ENCODE measurements at regions not wholly inside any gene's neighbourhood (a gene's known extent, or its start where the extent isn't known, plus 50 kb on each side); places are given as distances from the start of the nearest gene placed in this dataset.

DNA sequence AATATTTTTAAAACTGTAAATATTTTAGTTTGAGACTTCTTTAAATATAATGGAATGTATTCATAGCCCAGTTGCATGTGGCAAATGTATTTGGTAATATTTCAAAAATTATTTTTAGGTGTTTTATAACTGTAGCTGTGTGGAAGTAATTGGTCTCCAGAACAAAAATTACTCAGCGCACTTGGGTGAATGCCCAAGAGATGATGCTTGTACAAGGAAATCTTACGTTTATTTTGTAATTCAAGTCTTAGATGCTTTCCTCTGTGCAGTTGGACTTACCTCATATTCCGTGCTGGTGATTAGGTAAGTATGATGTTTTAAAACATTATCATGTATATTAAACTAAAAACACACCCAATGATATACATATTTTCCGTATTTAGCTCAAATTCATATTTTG is 76.7 kb upstream of the SLCO1B1 start:
- no peak overlapping the region for H2BK5ac ChIP-seq (ENCODE audit: insufficient read length, low read length)
- no peak overlapping the region for H3K14ac ChIP-seq (ENCODE audit: insufficient read depth, low read length)
- H3K79me1 ChIP-seq (ENCODE audit: insufficient read depth, low read depth, low read length, poor library complexity, severe bottlenecking), result no peaks in the 10 kb centered on the region
- H2BK120ac ChIP-seq (ENCODE audit: low read depth, low read length, poor library complexity, severe bottlenecking), result no peak overlapping the region
- TF ChIP-seq, protein P1, sequence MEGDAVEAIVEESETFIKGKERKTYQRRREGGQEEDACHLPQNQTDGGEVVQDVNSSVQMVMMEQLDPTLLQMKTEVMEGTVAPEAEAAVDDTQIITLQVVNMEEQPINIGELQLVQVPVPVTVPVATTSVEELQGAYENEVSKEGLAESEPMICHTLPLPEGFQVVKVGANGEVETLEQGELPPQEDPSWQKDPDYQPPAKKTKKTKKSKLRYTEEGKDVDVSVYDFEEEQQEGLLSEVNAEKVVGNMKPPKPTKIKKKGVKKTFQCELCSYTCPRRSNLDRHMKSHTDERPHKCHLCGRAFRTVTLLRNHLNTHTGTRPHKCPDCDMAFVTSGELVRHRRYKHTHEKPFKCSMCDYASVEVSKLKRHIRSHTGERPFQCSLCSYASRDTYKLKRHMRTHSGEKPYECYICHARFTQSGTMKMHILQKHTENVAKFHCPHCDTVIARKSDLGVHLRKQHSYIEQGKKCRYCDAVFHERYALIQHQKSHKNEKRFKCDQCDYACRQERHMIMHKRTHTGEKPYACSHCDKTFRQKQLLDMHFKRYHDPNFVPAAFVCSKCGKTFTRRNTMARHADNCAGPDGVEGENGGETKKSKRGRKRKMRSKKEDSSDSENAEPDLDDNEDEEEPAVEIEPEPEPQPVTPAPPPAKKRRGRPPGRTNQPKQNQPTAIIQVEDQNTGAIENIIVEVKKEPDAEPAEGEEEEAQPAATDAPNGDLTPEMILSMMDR (conservative IDR thresholded peaks at IDR 0.05), result no peak
- H3K4me2 ChIP-seq (ENCODE audit: insufficient read depth, insufficient read length, low read length), result no peak overlapping the region
- Mint-ChIP-seq H3K4me3 (no peak overlapping the region), H3K9me3 (no peaks in the 10 kb centered on the region), H3K36me3 (ENCODE audit: insufficient read depth in 1 of 3, low read depth in 3 of 3) (no peaks in the 10 kb centered on the region), H3K27ac (no peak overlapping the region), H3K27me3 (ENCODE audit: low read depth) (no peaks in the 10 kb centered on the region), H3K4me1 (no peaks in the 10 kb centered on the region)
- no peak overlapping the region for H2BK12ac ChIP-seq (ENCODE audit: insufficient read length, low read depth, low read length)
- H3K9me3 ChIP-seq (ENCODE audit: control insufficient read depth, low read depth, low read length), result no peaks in the 10 kb centered on the region
- H2BK20ac ChIP-seq (ENCODE audit: low read depth, low read length, poor library complexity, severe bottlenecking), result no peak overlapping the region
- H3K79me2 ChIP-seq (ENCODE audit: insufficient read depth, low read length), result no peaks in the 10 kb centered on the region
- H3T11ph ChIP-seq (ENCODE audit: low read length), result no peak overlapping the region
- no peaks in the 10 kb centered on the region for H4K20me1 ChIP-seq (ENCODE audit: control insufficient read depth, insufficient read depth, insufficient read length)
- DNase-seq, result no peak
- H3K9ac ChIP-seq (ENCODE audit: extremely low read depth, insufficient read length, low read length), result no peak overlapping the region
- H3K4me1 ChIP-seq (ENCODE audit: insufficient read depth, low read length), result no peaks in the 10 kb centered on the region
- H3K23ac ChIP-seq (ENCODE audit: insufficient read length, low read depth, low read length), result no peak overlapping the region
- WGBS (ENCODE audit: extremely low coverage, insufficient read length, low lambda C conversion rate), result no CpG with 5 or more reads among the region's 4 CpGs
- no peaks in the 10 kb centered on the region for H3K27me3 ChIP-seq (ENCODE audit: insufficient read depth, low read length)
- H3K56ac ChIP-seq (ENCODE audit: insufficient read length, low read depth, low read length), result no peak overlapping the region
- no peak overlapping the region for H4K91ac ChIP-seq (ENCODE audit: insufficient read length, low read depth, low read length)
- no peak overlapping the region for H2BK15ac ChIP-seq (ENCODE audit: low read depth, low read length)
- no peak overlapping the region for H3K27ac ChIP-seq (ENCODE audit: insufficient read length, low read depth, low read length)
- H4K8ac ChIP-seq (replicated peaks; ENCODE audit: insufficient read length, low read depth, low read length), result no peak overlapping the region
- no peak overlapping the region for H3K4ac ChIP-seq (ENCODE audit: low read depth, low read length)
- H4K5ac ChIP-seq (ENCODE audit: insufficient read length, low read depth, low read length), result no peak overlapping the region
- H2AK5ac ChIP-seq (ENCODE audit: insufficient read length, low read length), result no peak overlapping the region
- no peaks in the 10 kb centered on the region for H3K23me2 ChIP-seq (ENCODE audit: insufficient read length, low read depth, low read length, poor library complexity, severe bottlenecking)
- no peak overlapping the region for H3K18ac ChIP-seq (ENCODE audit: insufficient read length, low read depth, low read length)
- no peak overlapping the region for H2AFZ ChIP-seq (ENCODE audit: low read length)
